T47D (cell line): ENCODE measurements at regions not wholly inside any gene's neighbourhood (a gene's known extent, or its start where the extent isn't known, plus 50 kb on each side); places are given as distances from the start of the nearest gene placed in this dataset.

Source experiments
- DNase-seq, 2 experiments: peaks; one replicate each; pipeline versions ENCODE4 v3.0.0 to v3.0.0-alpha.2; 2011 to 2012; ENCODE audit warnings: low read depth in 1 of 2, low spot score in 1 of 2
- JUND ChIP-seq: IDR thresholded peaks from 2 replicates; pipeline ENCODE4 v1.6.1; 2012; ENCODE audit warnings: low read depth
- in situ Hi-C: cut with HindIII; loops from 2 replicates; pipeline ENCODE4 v1.10.0; 2016; ENCODE audit warnings: low sequenced_read_pairs, low pct_unique_long_range_greater_than_20kb

DNA sequence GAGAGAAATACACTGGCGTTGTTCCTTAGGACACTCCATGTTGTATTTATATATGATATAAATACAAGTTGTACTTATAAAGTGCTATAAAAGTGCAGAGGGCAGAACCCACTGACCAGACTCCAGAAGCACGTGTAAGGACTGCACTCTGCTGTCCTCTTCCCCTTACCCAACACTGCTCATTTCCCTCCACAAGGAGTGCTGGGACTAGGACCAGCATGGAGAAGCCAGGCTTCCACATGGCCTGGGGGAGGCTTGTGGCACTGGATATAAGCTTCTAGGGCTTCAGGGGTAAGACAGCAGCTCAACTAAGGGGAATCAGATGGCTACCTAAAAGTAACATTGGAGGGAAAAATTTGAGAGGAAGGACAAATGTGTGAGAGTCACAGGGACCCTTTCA is 556.9 kb downstream of the IGSF11 start:
- TF ChIP-seq JUND: no peak
- in situ Hi-C loops: no loop called here
- DNase-seq: no peak

DNA sequence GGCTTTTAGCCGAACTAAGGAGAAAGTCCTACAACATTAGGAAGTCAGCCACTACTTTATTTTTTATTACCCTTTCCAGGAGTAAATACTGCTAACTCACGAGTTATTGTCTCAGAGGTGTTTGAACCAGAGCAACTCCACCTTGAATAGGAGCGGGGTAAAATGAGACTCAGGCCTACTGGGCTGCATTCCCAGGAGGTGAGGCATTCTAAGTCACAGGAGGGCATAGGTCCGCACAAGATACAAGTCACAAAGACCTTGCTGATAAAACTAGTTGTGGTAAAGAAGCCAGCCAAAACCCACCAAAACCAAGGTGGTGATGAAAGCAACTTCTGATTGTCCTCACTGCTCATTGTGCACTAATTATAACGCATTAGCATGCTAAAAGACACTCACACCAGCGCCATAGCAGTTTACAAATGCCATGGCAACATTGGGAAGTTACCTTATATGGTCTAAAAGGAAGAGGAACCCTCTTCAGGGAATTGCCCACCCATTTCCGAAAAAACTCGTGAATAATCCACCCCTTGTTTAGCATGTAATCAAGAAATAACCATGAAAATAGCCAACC is 555.9 kb downstream of the IGSF11 start:
- no peak for DNase-seq
- TF ChIP-seq JUND: no peak

DNA sequence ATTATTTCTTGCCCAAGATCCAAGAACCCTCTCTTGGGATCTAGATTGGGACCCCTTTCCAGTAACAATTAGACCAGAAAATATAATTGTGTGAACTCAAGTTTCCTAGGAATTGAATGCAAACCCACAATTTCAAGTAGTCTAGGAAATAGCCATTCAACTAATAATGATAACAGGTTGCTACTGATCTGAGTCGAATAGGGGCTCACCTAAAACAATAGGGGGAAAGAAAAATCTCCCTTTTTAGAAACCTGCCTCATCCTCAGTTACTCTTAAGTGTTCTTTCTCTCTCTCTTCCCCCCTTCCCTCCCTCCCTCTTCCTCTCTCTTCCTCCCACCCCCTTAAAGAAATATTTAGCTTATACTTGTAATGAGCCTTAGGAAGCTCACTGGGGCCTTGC is 555.3 kb downstream of the IGSF11 start:
- in situ Hi-C loops: no loop called here
- TF ChIP-seq JUND: no peak
- no peak for DNase-seq

More for the DNA sequence above, 555.9 kb downstream of the IGSF11 start:
- in situ Hi-C loops: no loop called here

DNA sequence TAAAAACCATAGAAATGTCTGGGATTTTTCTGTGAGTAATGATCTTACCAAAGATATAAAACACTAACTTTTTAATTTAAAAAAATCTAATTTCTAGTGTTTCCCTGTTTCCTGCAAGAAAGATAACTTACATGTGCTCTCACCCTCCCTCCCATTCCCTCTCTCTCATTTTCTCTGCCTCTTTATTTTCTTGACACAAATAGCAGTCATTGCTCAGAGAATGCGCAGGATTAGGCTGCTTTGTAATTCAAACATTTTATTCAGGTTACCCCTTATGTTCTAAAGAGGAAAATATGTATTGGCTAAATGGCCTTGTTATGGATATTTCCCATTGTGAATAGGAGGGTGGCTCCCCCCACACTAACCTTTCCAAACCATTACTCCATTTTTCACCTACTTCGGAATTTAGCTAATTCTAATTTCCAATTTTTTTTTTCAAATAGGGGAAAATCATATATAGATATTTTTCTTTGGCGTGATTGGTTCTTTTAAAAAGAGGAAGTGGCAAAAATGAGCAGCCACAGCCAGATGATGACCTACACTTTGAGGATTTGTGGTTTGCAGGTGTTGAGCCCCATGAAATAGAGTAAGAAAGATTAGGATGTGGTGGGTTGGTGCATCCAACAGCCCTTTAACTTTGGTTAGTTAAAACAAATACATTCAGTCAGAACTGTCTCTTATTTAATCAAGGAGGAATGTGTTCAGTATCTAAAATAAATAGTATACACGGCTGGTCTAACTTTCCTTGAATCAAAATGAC is 554.4 kb downstream of the IGSF11 start:
- TF ChIP-seq JUND: no peak
- DNase-seq: no peak
- in situ Hi-C loops: no loop called here

DNA sequence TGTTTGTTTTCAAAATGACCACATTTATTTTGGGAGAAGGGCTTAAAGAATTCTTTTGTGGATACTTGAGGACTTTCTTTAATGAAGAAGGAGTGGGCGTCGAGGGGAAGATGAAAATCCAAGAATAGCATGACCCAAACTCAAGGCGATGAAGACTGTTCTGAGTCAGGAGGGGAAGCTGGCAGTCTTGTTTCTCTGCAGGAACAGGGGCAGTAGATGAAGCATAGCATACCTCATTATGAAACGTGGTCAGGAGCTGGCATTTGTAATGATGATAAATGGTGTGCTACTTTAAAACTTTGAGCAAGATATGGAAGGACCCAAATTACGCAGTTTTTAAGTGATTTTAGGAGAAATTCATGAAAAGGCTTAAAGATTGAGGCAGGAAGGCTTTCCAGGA is 549.0 kb downstream of the IGSF11 start:
- no peak for DNase-seq
- TF ChIP-seq JUND: no peak
- in situ Hi-C loops: no loop called here

DNA sequence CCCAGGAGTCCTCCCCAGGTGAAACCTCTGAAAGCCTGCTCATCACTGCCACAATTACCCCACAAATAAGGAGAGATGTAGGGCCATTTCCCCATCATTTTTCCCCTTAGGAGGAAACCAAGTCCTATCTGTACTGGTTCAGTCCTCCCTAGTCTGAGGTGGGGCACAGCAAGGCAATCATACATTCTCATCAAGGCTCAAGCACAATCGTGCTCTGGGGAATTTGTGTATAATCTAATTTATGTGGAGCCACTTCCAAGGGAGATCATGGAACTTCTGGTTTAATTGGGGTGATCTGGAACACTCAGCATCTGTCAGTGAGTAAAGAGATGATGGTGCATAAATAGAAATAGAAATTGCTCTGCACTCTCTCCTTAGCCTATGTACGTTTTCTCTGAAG is 546.9 kb downstream of the IGSF11 start:
- in situ Hi-C loops: no loop called here
- no peak for DNase-seq
- TF ChIP-seq JUND: no peak

DNA sequence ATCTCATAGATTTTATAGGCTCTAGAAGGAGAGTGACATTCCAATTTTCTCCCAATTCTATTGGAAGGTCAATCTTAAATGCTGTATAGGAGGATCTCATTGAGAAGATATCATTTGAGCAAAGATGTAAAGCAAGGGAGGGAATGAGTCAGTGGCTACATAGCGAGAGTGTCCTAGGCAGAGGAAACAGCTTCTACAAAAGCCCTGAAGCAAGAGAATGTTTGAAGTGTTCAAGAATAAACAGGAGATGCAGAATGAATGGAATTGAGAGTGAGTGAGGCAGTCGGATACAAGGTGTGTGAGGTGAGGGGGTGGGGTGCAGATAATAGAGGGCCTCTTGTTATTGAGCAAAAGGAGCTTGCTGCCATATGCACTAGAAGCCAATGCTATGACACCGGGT is 545.9 kb downstream of the IGSF11 start:
- DNase-seq: no peak
- in situ Hi-C loops: no loop called here
- TF ChIP-seq JUND: no peak

DNA sequence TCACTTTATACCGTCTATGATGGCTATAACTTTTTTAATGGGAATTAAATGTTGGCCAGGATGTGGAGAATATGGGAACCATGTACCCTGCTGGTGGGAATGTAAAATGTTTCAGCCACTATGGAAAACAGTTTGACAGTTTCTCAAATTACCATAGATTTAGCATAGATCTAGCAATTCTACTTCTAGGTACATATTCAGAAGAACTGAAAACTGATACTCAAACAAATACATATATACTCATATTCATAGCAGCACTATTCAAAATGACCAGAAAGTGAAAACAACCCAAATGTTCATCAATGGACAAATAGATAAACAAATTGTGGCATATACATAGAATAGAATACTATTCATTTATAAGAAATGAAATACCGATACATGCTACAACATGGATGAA is 539.4 kb downstream of the IGSF11 start:
- in situ Hi-C loops: no loop called here
- no peak for TF ChIP-seq JUND
- DNase-seq: no peak

DNA sequence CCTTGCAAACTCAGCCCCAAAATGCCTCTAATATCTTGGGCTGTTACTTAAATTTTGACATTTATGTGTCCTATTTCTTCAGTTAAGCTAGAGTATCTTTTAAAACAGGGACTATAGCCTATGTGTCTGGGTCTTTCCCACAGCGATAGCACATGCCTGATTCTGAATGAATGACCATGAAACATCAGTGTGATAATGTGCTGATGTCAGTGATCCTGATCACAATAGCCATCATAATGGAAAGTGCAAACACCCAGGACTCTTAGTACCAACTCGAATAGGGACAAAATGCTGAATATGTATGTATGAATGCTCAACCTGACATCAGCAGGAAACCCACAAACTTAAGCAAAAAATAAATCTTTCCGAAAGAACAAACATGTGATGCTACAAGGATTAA is 537.4 kb downstream of the IGSF11 start:
- TF ChIP-seq JUND: no peak
- in situ Hi-C loops: no loop called here

DNA sequence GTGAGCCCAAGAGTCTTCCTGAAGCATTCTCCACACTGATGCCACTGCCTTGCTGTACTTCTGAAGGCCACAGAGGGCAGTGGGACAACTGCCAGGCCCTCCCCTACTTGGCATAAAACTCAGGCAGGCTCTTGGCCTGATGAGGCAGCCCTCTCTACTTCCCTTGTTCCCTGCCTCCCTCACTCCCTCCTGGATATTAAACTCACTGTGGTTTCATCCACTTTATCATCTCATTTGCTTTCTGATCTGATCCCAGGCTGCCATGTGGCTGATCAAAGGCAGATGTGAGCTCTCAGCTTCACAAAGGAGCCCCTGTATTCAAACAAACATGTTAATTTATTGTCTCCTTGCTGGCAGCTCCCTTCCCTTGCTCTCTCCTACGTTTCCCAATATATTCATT is 533.5 kb downstream of the IGSF11 start:
- no peak for DNase-seq
- no peak for TF ChIP-seq JUND
- in situ Hi-C loops: no loop called here

More for the DNA sequence above, 537.4 kb downstream of the IGSF11 start:
- DNase-seq: no peak

DNA sequence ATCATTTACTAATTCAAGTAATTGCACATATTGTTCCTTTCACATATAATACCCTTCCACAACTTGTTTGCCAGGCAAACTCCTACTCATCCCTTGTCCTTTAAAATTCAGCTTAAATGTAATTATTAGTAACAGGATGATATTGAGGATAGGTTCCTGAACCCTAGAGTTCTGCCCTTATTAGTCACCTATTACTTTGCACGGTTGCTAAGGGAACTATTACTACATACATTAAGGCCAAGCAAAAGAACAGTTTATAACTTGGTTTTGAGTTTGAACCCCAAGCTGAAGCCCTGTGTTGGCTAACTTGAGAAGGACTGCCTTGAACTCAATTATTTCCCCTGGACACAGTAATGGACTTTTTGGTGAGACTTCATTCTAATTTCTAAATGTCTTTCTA is 529.7 kb downstream of the IGSF11 start:
- in situ Hi-C loops: no loop called here
- no peak for DNase-seq
- no peak for TF ChIP-seq JUND

DNA sequence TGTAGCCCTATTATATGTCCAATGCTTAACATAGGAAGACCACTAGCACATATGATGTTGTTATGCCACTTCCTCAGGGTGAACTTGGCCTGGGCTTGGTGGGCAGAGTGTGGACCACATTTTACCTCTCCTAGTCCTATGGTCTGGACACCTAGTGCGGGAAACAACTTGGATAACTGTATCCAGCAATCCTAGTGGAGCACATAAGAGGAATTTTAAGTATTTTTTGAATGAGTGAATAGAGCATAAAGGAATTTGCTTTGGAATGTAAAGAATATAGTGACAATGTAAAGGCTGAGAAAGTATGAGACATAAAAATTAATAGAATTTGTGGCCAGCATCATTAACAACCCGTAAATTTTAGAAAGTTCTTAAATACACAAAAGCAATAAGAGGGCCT is 528.9 kb downstream of the IGSF11 start:
- TF ChIP-seq JUND: no peak
- in situ Hi-C loops: no loop called here
- DNase-seq: no peak

DNA sequence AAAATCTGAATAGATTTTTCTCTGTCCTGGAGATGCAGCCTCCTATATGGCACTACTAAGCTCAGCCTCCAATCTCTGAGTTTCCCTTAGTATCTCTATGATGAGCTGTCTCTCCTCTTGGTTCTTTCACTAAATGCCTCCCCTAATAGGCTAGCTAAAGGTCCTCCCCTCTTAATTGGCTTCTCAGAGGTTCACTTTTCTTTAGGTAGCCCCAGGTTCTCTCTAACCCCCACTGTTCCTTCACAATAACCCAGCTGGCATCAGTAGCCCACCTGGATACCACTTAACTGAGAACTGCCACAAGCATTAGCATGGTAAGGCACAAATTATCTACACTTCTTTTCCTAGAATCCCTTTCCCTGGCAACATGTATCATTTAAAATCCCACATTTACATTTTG is 523.2 kb downstream of the IGSF11 start:
- no peak for TF ChIP-seq JUND
- in situ Hi-C loops: no loop called here
- no peak for DNase-seq

DNA sequence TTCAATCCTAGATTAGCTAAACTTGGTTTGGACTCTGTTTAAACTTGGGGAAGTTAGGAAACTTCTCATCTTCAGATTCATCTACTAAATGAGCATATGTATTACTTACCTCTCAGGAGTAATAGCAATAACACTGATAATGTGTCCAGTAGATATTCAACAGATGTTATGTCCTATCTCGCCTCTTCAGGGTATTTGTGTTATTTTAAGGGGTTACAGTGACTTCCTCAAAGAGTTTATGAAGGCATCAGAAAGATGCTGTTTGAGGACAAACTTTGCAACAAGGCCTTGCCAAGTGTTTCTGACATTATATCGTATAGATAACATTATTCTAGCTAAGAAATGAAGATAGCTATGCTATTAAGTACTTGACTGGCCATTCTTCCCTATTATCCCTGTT is 522.3 kb downstream of the IGSF11 start:
- no peak for TF ChIP-seq JUND
- no peak for DNase-seq
- in situ Hi-C loops: no loop called here
